HG03064 (cell line): ENCODE measurements at regions not wholly inside any gene's neighbourhood (a gene's known extent, or its start where the extent isn't known, plus 50 kb on each side); places are given as distances from the start of the nearest gene placed in this dataset.

Source experiments
- ATAC-seq: cut with Tn5 transposase; IDR thresholded peaks from one replicate; pipeline ENCODE4 v1.9.1; 2021; ENCODE audit warnings: low read depth; ENCODE audit not compliant: unreplicated experiment

DNA sequence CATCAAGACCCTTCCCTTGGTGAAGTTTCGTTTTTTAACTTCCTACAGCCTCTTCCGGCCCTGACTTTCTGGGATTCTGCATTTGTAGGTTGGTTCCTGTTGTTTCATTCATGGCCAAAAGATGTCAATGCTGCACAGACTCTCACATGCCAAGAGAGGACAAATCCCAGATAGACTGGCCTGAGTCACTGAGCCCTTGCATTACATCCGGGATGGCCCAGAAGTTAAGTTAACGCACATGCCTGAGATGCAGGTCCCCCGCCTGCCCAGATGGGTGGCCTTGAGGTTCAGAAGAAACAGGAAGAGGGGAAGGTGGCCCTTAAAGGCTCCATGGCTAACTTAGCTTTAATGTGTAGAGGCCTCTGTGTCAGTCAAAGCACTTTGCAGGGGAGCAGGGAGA lies 51.6 kb upstream of the SRGAP3 start:
- no peak for ATAC-seq

DNA sequence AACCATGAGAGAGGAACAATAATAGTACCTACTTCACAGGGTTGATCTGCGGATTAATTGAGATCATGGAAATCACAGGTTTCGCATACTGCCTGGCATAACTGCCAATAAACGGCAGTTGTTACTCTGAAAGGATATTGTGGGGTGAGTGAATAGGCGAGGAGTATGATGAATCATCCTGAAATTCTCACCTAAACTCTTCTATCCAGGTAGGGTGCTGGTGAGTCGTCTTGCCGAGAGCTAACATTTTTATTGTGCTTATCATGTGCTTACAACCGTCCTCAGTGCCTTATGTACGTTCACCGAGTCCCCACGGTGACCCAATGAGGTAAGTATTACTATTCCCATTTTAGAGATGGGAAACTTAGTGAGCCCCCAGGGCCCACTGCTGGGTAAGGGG lies 52.4 kb upstream of the SRGAP3 start:
- no peak for ATAC-seq

GRCh38 chr3:9302425-9303181 lies 53.2 kb upstream of the SRGAP3 start:
- ATAC-seq = peak; percentile 81

- ATAC-seq = no peak
Observed at GRCh38 chr3:9308298-9308990, 54.4 kb upstream of the THUMPD3 start.

DNA sequence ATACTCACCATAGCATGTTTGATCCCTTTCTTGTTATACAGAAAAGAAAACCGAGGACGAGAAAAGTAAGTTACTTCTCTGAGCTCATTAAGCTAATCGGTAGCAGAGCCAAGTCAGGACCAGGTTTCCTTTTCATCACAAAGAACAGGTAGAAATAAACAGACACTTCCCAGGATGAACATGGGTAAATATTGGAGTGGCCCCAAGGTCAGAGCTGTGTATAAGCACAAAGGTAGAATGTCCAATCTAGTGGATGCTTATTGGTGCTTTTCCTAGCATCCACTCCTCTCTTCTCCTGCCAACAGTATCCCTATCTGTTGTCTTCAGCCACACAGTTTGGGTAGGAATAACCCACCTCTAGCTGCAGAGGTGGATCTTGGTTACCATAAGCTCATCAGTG lies 52.8 kb upstream of the THUMPD3 start:
- ATAC-seq = no peak

DNA sequence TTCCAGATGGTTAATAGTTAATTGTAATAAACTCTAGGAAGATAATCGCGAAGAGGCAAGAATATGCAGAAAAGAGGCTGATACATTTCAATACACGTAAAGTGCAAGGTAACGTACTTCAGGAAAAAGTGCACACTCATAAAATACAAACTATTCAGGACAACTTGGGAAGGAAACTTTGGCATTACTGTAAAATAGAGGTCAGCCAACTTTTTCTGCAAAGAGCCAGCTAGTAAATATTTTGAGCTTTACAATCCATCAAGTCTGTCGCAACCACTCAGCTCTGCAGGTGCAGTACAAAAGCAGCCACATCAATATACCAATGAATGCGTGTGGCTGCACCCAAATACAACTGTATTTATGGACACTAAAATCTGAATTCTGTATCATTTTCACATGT lies 51.6 kb upstream of the THUMPD3 start:
- no peak for ATAC-seq
